ENCODE measurements at regions not wholly inside any gene's neighbourhood (a gene's known extent, or its start where the extent isn't known, plus 50 kb on each side); places are given as distances from the start of the nearest gene placed in this dataset.

DNA sequence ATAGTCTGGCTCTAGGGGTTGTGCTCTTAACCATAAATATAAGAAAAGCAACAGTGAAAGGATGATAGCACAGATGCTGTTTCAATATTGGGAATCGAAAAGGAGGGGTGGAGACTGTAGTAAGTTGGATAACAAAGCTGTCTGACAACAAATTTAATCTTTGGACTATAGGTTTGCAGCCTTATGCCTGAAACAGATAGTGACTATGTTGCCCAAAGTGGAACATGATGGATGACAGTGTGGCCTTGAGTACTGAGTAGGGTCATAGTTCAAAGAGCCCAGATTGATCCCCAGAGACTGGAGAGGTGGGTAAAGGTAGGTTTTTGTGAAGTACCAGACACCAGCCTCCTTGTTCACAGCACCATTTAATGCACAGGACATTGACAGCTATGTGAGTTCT lies 144.0 kb upstream of the PALMD start (continued):
- no peak for TF ChIP-seq ZSCAN21 (CRISPR knock-in tag; IDR thresholded peaks at IDR 0.05; ENCODE audit: borderline replicate concordance)
- TF ChIP-seq SNRNP70 (IDR thresholded peaks at IDR 0.05; ENCODE audit: low read depth, low read length) = no peak
- no peak; the same call in 1 of the 2 replicates for TF ChIP-seq LCORL (IDR thresholded peaks at IDR 0.05)
- TF ChIP-seq LCORL (CRISPR knock-in tag; IDR thresholded peaks at IDR 0.05) = 0 out of 2 replicates have a peak, but pooled peaks have one; percentile 47
- peak; percentile 51 for TF ChIP-seq NR2F6 (IDR thresholded peaks at IDR 0.05)
- peak; percentile 64; the same call in 1 of the 2 replicates for TF ChIP-seq NR2F6 (CRISPR knock-in tag; IDR thresholded peaks at IDR 0.05)
- TF ChIP-seq ZIK1 (CRISPR knock-in tag; IDR thresholded peaks at IDR 0.05; ENCODE audit: borderline replicate concordance, low read depth) = no peak
- peak; percentile 89 for TF ChIP-seq ZNF644 (CRISPR knock-in tag; IDR thresholded peaks at IDR 0.05; ENCODE audit: low read depth)
- peak; percentile 67; the same call in 1 of the 2 replicates for TF ChIP-seq BCL6 (CRISPR knock-in tag; IDR thresholded peaks at IDR 0.05)
- TF ChIP-seq, protein P1, sequence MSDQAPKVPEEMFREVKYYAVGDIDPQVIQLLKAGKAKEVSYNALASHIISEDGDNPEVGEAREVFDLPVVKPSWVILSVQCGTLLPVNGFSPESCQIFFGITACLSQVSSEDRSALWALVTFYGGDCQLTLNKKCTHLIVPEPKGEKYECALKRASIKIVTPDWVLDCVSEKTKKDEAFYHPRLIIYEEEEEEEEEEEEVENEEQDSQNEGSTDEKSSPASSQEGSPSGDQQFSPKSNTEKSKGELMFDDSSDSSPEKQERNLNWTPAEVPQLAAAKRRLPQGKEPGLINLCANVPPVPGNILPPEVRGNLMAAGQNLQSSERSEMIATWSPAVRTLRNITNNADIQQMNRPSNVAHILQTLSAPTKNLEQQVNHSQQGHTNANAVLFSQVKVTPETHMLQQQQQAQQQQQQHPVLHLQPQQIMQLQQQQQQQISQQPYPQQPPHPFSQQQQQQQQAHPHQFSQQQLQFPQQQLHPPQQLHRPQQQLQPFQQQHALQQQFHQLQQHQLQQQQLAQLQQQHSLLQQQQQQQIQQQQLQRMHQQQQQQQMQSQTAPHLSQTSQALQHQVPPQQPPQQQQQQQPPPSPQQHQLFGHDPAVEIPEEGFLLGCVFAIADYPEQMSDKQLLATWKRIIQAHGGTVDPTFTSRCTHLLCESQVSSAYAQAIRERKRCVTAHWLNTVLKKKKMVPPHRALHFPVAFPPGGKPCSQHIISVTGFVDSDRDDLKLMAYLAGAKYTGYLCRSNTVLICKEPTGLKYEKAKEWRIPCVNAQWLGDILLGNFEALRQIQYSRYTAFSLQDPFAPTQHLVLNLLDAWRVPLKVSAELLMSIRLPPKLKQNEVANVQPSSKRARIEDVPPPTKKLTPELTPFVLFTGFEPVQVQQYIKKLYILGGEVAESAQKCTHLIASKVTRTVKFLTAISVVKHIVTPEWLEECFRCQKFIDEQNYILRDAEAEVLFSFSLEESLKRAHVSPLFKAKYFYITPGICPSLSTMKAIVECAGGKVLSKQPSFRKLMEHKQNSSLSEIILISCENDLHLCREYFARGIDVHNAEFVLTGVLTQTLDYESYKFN (CRISPR knock-in tag; conservative IDR thresholded peaks at IDR 0.05) = peak; percentile 79
- no peak for TF ChIP-seq ARID2 (CRISPR knock-in tag; IDR thresholded peaks at IDR 0.05; ENCODE audit: borderline replicate concordance)
- TF ChIP-seq ARNT2 (CRISPR knock-in tag; IDR thresholded peaks at IDR 0.05; ENCODE audit: low read depth) = no peak
- TF ChIP-seq ZNF780A (CRISPR knock-in tag; IDR thresholded peaks at IDR 0.05) = no peak
- peak; percentile 90 for TF ChIP-seq MEIS2 (CRISPR knock-in tag; IDR thresholded peaks at IDR 0.05)
- TF ChIP-seq TBL1XR1 (IDR thresholded peaks at IDR 0.05; ENCODE audit: borderline replicate concordance, low read length, partially characterized antibody) = no peak
- TF ChIP-seq HOXD1 (CRISPR knock-in tag; IDR thresholded peaks at IDR 0.05) = peak; percentile 95
- peak; percentile 85 for TF ChIP-seq HNF4G (IDR thresholded peaks at IDR 0.05; ENCODE audit: borderline replicate concordance, low read depth, low read length)
- TF ChIP-seq HNF4G (CRISPR knock-in tag; IDR thresholded peaks at IDR 0.05; ENCODE audit: borderline replicate concordance, low read depth) = no peak
- peak; percentile 52 for TF ChIP-seq ZEB1 (IDR thresholded peaks at IDR 0.05; ENCODE audit: insufficient replicate concordance, low read depth)
- TF ChIP-seq SP5 (CRISPR knock-in tag; IDR thresholded peaks at IDR 0.05; ENCODE audit: borderline replicate concordance, low read depth) = peak; percentile 28; the same call in 1 of the 2 replicates
- 0 out of 2 replicates have a peak, but pooled peaks have one; percentile 21 for TF ChIP-seq ZNF331 (CRISPR knock-in tag; IDR thresholded peaks at IDR 0.05)
- TF ChIP-seq, protein P2, sequence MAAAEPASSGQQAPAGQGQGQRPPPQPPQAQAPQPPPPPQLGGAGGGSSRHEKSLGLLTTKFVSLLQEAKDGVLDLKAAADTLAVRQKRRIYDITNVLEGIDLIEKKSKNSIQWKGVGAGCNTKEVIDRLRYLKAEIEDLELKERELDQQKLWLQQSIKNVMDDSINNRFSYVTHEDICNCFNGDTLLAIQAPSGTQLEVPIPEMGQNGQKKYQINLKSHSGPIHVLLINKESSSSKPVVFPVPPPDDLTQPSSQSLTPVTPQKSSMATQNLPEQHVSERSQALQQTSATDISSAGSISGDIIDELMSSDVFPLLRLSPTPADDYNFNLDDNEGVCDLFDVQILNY (CRISPR knock-in tag; conservative IDR thresholded peaks at IDR 0.05) = no peak
- TF ChIP-seq ZNF543 (CRISPR knock-in tag; IDR thresholded peaks at IDR 0.05) = no peak
- no peak for TF ChIP-seq ZNF572 (CRISPR knock-in tag; IDR thresholded peaks at IDR 0.05)
- no peak for TF ChIP-seq SNAPC5 (CRISPR knock-in tag; IDR thresholded peaks at IDR 0.05; ENCODE audit: borderline replicate concordance)
- peak; percentile 61; the same call in 1 of the 2 replicates for TF ChIP-seq RCOR2 (CRISPR knock-in tag; IDR thresholded peaks at IDR 0.05)
- no peak for TF ChIP-seq FOXA1 (IDR thresholded peaks at IDR 0.05)
- TF ChIP-seq FOXA1 (CRISPR knock-in tag; IDR thresholded peaks at IDR 0.05) = 0 out of 2 replicates have a peak, but pooled peaks have one; percentile 19
- TF ChIP-seq RXRB (CRISPR knock-in tag; IDR thresholded peaks at IDR 0.05; ENCODE audit: borderline replicate concordance) = peak; percentile 38; the same call in 1 of the 2 replicates
- peak in 1 of 2 experiments; percentile 79; a peak in 1 of 4 replicates for TF ChIP-seq EP300 (IDR thresholded peaks at IDR 0.05; ENCODE audit: low read depth in 2 of 2, low read length in 2 of 2)
- no peak for TF ChIP-seq EP300 (CRISPR knock-in tag; IDR thresholded peaks at IDR 0.05; ENCODE audit: borderline replicate concordance)
